RWPE1 (cell line): ENCODE measurements at regions not wholly inside any gene's neighbourhood (a gene's known extent, or its start where the extent isn't known, plus 50 kb on each side); places are given as distances from the start of the nearest gene placed in this dataset.
"Not testable (repeated sequence)": the region's sequence is repeated elsewhere in the genome, so short reads cannot be mapped to it uniquely, and the experiment has no call there.

ENCODE experiments used
- CTCF ChIA-PET: fragments of 350-600 bp; sonication (Branson Sonifier 250); formaldehyde crosslinking; extraction: SDS; loops from one replicate; lab custom pipeline; 2021; lab: Yijun Ruan, JAX
- POLR2A ChIA-PET: fragments of 400-600 bp; formaldehyde crosslinking; extraction: SDS; loops from one replicate; lab custom pipeline; 2020; ENCODE audit warnings: antibody characterized with exemption; ENCODE audit not compliant: low non-redundant PET; lab: Yijun Ruan, JAX
- DNase-seq: peaks from one replicate; pipeline ENCODE4 v3.0.0; 2012; ENCODE audit warnings: low spot score
- H3K27ac ChIP-seq: fragments of 450-650 bp; 2 replicates; pipeline ENCODE4 v1.5.1; 2017
- CTCF ChIP-seq: fragments of 450-650 bp; conservative IDR thresholded peaks from 2 replicates; pipeline ENCODE4 v1.5.1; 2017; ENCODE audit warnings: low read depth, mild to moderate bottlenecking

- ChIA-PET POLR2A (no interaction called here), CTCF (no interaction called here)
- no peak overlapping the region for H3K27ac ChIP-seq
- DNase-seq, result no peak
- TF ChIP-seq CTCF, result no peak
Measured at GRCh38 chr2:134008837-134009236, 245.0 kb upstream of the MGAT5 start.

- no peak for TF ChIP-seq CTCF
- no peak overlapping the region for H3K27ac ChIP-seq
- POLR2A ChIA-PET, result interaction anchor here (0.7 kb wide), 1 partner anchor 107 kb away, joined by 8 read pairs; no protein-coding TSS in a partner anchor
- CTCF ChIA-PET, result no interaction called here
- DNase-seq, result no peak
Measured at GRCh38 chr2:134009440-134009839, 244.4 kb upstream of the MGAT5 start.

GRCh38 chr2:134009906-134010305 lies 244.0 kb upstream of the MGAT5 start:
- POLR2A ChIA-PET, result interaction anchor here (0.7 kb wide), 1 partner anchor 107 kb away, joined by 8 read pairs; no protein-coding TSS in a partner anchor
- CTCF ChIA-PET, H3K27ac ChIP-seq, DNase-seq: not testable (repeated sequence)

- CTCF ChIA-PET, result no interaction called here
- DNase-seq, result no peak
- POLR2A ChIA-PET, result no interaction called here
- no peak for TF ChIP-seq CTCF
- H3K27ac ChIP-seq, result no peak overlapping the region
Measured at GRCh38 chr2:134011936-134012586, 241.8 kb upstream of the MGAT5 start.

GRCh38 chr2:134014196-134014960 lies 239.5 kb upstream of the MGAT5 start:
- no peak for DNase-seq
- H3K27ac ChIP-seq, result no peak overlapping the region
- ChIA-PET CTCF (no interaction called here), POLR2A (no interaction called here)
- no peak for TF ChIP-seq CTCF

GRCh38 chr2:134019871-134020270 lies 234.0 kb upstream of the MGAT5 start:
- POLR2A ChIA-PET, result no interaction called here
- CTCF ChIA-PET, result no interaction called here
- H3K27ac ChIP-seq, result no peak overlapping the region
- DNase-seq, result no peak
- no peak for TF ChIP-seq CTCF

GRCh38 chr2:134020608-134021007 lies 233.3 kb upstream of the MGAT5 start:
- no peak for TF ChIP-seq CTCF
- ChIA-PET POLR2A (no interaction called here), CTCF (no interaction called here)
- no peak for DNase-seq
- H3K27ac ChIP-seq, result no peak overlapping the region
